Peyer's patch (tissue), 4 donors: ENCODE measurements at regions not wholly inside any gene's neighbourhood (a gene's known extent, or its start where the extent isn't known, plus 50 kb on each side); places are given as distances from the start of the nearest gene placed in this dataset.

ENCODE experiments used
- POLR2A ChIP-seq, 2 donors: fragments of 450-650 bp; IDR thresholded peaks; one replicate each; pipeline ENCODE4 v1.5.1; 2017; ENCODE audit warnings: antibody characterized with exemption in 2 of 2, mild to moderate bottlenecking in 2 of 2, moderate library complexity in 2 of 2
- TF ChIP-seq, protein P1 (sequence below), 6 experiments: fragments of 450-650 bp in 4 of 6; fragments of 200-600 bp in 2 of 6; sonication (generic) in 1 of 6; IDR thresholded peaks; one replicate each; pipeline ENCODE4 v1.5.1; 2017 to 2019; ENCODE audit warnings: antibody characterized with exemption in 6 of 6, mild to moderate bottlenecking in 3 of 6, moderate library complexity in 1 of 6

GRCh38 chr20:57779401-57780003, 69.7 kb upstream of the PMEPA1 start:
- TF ChIP-seq, protein P1, sequence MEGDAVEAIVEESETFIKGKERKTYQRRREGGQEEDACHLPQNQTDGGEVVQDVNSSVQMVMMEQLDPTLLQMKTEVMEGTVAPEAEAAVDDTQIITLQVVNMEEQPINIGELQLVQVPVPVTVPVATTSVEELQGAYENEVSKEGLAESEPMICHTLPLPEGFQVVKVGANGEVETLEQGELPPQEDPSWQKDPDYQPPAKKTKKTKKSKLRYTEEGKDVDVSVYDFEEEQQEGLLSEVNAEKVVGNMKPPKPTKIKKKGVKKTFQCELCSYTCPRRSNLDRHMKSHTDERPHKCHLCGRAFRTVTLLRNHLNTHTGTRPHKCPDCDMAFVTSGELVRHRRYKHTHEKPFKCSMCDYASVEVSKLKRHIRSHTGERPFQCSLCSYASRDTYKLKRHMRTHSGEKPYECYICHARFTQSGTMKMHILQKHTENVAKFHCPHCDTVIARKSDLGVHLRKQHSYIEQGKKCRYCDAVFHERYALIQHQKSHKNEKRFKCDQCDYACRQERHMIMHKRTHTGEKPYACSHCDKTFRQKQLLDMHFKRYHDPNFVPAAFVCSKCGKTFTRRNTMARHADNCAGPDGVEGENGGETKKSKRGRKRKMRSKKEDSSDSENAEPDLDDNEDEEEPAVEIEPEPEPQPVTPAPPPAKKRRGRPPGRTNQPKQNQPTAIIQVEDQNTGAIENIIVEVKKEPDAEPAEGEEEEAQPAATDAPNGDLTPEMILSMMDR (IDR thresholded peaks at IDR 0.05) = no peak
- no peak for TF ChIP-seq POLR2A (IDR thresholded peaks at IDR 0.05)
